Lower leg skin (tissue), 4 donors: ENCODE measurements at regions not wholly inside any gene's neighbourhood (a gene's known extent, or its start where the extent isn't known, plus 50 kb on each side); places are given as distances from the start of the nearest gene placed in this dataset.
"Not testable (repeated sequence)": the region's sequence is repeated elsewhere in the genome, so short reads cannot be mapped to it uniquely, and the experiment has no call there.

Experiments
- DNase-seq, 2 donors: peaks; one replicate each; pipeline ENCODE4 v3.0.0-alpha.2; 2019; ENCODE audit warnings: low spot score in 2 of 2
- H3K4me3 ChIP-seq: fragments of 200-600 bp; sonication (generic); 2 replicates; pipeline ENCODE4 v1.5.1; 2017; ENCODE audit warnings: mild to moderate bottlenecking, low read depth; ENCODE audit not compliant: poor library complexity, severe bottlenecking
- POLR2A ChIP-seq, 2 donors: fragments of 450-650 bp; IDR thresholded peaks; one replicate each; pipeline ENCODE4 v1.6.1; 2016 to 2017; ENCODE audit warnings: antibody characterized with exemption in 2 of 2, mild to moderate bottlenecking in 1 of 2, moderate library complexity in 1 of 2
- WGBS, 2 donors: methylation state at CpG; one replicate each; pipeline ENCODE4 v1.1.5; 2018; 5-methylcytosine and 5-hydroxymethylcytosine counted together
- intact Hi-C: fragments of 100-400 bp; cut with DNase I; formaldehyde crosslinking; loops from one replicate; pipeline ENCODE4 v1.15.0; 2023; ENCODE audit warnings: low total_unique reads
- TF ChIP-seq, protein P1 (sequence below), 3 donors: fragments of 450-650 bp; IDR thresholded peaks; one replicate each; pipeline ENCODE4 v1.5.1; 2016; ENCODE audit warnings: antibody characterized with exemption in 3 of 3, mild to moderate bottlenecking in 3 of 3, moderate library complexity in 2 of 3

DNA sequence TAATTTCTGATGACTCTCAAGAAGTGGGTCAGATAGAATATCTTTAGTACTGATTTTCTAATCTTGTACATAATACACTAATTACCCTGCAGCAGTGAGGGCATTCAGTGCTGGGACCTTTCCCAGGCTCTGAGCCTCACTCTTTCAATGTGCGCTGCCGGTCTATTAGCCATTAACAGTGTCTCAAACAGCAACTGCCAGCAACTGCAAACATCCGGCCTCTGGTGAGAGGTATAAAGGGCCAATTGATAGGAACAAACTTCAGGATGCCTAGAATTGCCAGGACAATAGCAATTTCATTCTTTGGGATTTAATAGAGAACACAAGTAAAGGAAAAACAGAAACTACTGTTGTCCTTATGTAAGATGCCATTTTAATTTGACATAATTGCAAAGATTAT lies 604.4 kb upstream of the SPRY2 start:
- TF ChIP-seq, protein P1, sequence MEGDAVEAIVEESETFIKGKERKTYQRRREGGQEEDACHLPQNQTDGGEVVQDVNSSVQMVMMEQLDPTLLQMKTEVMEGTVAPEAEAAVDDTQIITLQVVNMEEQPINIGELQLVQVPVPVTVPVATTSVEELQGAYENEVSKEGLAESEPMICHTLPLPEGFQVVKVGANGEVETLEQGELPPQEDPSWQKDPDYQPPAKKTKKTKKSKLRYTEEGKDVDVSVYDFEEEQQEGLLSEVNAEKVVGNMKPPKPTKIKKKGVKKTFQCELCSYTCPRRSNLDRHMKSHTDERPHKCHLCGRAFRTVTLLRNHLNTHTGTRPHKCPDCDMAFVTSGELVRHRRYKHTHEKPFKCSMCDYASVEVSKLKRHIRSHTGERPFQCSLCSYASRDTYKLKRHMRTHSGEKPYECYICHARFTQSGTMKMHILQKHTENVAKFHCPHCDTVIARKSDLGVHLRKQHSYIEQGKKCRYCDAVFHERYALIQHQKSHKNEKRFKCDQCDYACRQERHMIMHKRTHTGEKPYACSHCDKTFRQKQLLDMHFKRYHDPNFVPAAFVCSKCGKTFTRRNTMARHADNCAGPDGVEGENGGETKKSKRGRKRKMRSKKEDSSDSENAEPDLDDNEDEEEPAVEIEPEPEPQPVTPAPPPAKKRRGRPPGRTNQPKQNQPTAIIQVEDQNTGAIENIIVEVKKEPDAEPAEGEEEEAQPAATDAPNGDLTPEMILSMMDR (IDR thresholded peaks at IDR 0.05) = no peak
- no peak for TF ChIP-seq POLR2A (IDR thresholded peaks at IDR 0.05)
- H3K4me3 ChIP-seq = no peak overlapping the region
- 69 to 73% methylated on average over 3 of the region's 3 CpGs for WGBS, 2 donors
- DNase-seq = no peak
- intact Hi-C loops = no loop called here

DNA sequence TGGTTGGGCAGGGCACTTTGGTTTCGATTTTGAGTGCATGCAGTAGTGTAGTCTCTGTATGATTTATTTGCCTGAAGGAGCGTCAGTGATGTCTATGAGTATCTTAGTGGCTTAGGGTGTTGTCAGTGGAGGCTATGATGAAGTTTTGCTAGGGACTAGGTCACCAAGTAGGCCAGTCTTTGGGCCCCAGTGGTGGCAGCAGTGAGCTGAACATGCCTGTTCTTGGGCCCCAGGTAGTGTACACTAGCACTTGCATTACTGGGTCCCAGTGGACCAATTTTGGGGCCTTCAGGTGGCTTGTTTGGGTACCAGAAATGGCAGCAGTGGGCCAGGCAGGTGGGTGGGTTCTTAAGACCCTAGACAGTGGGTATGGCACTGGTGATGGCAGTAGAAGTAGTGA lies 598.7 kb upstream of the SPRY2 start:
- no peak overlapping the region for H3K4me3 ChIP-seq
- 77 to 88% methylated on average over 2 of the region's 2 CpGs for WGBS, 2 donors
- DNase-seq = no peak
- TF ChIP-seq POLR2A (IDR thresholded peaks at IDR 0.05) = no peak
- TF ChIP-seq, protein P1 (IDR thresholded peaks at IDR 0.05) = no peak
- intact Hi-C loops = no loop called here

DNA sequence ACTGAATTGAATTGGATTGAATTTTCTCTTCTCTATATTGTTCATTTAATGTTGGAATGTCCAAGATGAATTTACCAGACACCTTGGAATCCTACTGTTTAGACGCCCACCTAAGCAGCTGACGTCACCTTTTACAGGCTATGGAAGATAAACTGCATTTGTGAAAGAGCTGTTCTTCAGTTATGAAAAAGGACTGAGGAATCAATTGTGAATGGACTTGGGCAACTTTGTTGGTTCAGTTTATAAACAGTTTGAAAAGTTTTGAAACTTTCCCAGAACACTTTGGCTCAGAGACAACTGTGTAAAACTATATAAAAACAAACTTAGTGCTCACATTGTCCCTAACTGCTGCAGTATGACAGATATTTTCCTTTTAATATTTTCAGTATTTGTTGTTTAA lies 590.8 kb upstream of the SPRY2 start:
- intact Hi-C loops = no loop called here
- TF ChIP-seq, protein P1 (IDR thresholded peaks at IDR 0.05) = no peak
- TF ChIP-seq POLR2A (IDR thresholded peaks at IDR 0.05) = no peak
- WGBS, 2 donors = 59 to 88% methylated on average over 2 of the region's 2 CpGs
- no peak overlapping the region for H3K4me3 ChIP-seq
- DNase-seq = no peak

DNA sequence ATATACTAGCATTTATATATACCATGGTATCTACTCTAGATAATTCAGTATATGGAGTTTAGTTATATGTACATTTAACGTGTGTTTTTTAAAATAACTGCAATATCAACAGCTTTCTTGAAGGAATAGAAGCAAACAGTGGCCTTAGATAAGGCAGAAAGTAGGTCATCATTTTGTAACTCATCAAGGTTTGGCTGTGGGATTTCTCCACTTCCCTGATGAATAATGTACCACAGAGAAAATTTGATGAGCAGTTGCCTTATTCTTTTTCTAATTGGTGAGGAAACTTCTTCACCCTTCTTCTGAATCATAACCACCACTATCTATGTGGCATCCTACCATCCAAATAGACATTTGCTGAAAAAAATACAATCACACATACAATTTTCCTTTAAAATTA lies 590.2 kb upstream of the SPRY2 start:
- no peak for DNase-seq
- no peak overlapping the region for H3K4me3 ChIP-seq
- TF ChIP-seq, protein P1 (IDR thresholded peaks at IDR 0.05) = no peak
- TF ChIP-seq POLR2A (IDR thresholded peaks at IDR 0.05) = no peak
- intact Hi-C loops = no loop called here
- 88 to 93% methylated on average over 1 of the region's 1 CpG for WGBS, 2 donors

DNA sequence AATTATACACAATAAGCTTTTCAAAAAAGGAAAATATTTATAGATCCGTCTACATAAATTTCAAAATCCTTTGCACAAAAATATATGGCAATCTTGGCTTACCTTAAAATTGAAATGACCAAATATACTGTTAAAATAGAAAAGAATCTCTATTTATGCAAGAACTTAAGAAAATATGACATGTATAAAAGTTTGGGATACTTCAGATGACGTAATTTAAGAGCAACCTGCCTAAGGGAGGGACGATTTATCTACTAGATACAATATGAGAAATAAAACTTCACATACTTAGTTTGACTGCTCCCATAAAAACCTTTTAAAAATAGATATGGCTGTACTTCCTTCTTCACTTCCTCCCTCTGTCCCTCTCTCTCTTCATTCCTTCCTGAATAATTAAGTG lies 587.3 kb upstream of the SPRY2 start:
- WGBS, 2 donors = 85 to 87% methylated on average over 3 of the region's 3 CpGs
- TF ChIP-seq POLR2A (IDR thresholded peaks at IDR 0.05) = no peak
- TF ChIP-seq, protein P1 (IDR thresholded peaks at IDR 0.05) = no peak
- no peak overlapping the region for H3K4me3 ChIP-seq
- no peak for DNase-seq
- intact Hi-C loops = no loop called here

DNA sequence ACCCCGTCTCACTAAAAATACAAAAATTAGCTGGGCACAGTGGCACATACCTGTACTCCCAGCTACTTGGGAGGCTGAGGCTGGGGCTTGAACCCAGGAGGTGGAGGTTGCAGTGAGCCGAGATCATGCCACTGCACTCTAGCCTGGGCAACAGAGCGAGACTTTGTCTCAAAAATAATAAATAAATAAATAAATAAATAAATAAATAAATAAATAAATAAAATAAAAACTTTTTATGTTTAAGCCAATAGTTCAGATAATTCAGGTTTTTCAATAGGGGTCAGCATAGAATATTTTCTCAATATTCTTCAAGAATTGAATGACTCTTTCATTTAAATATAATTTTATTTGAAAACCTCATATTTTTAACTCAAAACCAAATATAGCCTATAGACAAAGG lies 585.1 kb upstream of the SPRY2 start:
- 90 to 98% methylated on average over 3 of the region's 3 CpGs for WGBS, 2 donors
- intact Hi-C loops, H3K4me3 ChIP-seq, DNase-seq: not testable (repeated sequence)
